GM19324 (cell line): ENCODE measurements at regions not wholly inside any gene's neighbourhood (a gene's known extent, or its start where the extent isn't known, plus 50 kb on each side); places are given as distances from the start of the nearest gene placed in this dataset.
"Not testable (repeated sequence)": the region's sequence is repeated elsewhere in the genome, so short reads cannot be mapped to it uniquely, and the experiment has no call there.

Source experiments
- ATAC-seq: cut with Tn5 transposase; IDR thresholded peaks from one replicate; pipeline ENCODE4 v1.9.1; 2021; ENCODE audit warnings: mild to moderate bottlenecking, moderate library complexity; ENCODE audit not compliant: unreplicated experiment, low FRiP score

GRCh38 chr2:37800176-37800858 is 124.8 kb upstream of the RMDN2 start:
- ATAC-seq: no peak

GRCh38 chr2:37802211-37802752 is 122.8 kb upstream of the RMDN2 start:
- ATAC-seq: no peak

DNA sequence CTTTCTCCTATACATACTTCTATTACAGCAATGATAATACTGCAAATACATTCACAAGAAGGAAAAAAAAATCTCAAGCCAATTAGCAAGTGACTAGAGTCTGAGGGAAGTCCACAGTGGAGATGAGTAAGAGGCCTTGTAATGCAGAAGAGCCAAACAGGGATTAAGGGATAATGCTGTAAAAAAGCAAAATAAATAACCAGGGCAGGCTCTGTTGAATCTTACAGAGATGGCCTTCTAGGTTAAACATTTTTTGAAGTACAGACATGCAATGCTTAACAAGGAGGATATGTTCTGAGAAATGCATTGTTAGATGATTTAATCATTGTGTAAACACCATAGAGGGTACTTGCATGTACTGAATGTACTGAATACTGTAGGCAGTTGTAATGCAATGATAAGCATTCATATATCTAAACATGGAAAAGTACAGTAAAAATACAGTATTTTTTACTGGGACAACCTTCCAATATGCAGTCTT is 122.1 kb upstream of the RMDN2 start:
- no peak for ATAC-seq

- ATAC-seq: not testable (repeated sequence)
Measured at GRCh38 chr2:37806004-37806403, 119.1 kb upstream of the RMDN2 start.

GRCh38 chr2:37809525-37809924 is 115.6 kb upstream of the RMDN2 start:
- ATAC-seq: no peak

DNA sequence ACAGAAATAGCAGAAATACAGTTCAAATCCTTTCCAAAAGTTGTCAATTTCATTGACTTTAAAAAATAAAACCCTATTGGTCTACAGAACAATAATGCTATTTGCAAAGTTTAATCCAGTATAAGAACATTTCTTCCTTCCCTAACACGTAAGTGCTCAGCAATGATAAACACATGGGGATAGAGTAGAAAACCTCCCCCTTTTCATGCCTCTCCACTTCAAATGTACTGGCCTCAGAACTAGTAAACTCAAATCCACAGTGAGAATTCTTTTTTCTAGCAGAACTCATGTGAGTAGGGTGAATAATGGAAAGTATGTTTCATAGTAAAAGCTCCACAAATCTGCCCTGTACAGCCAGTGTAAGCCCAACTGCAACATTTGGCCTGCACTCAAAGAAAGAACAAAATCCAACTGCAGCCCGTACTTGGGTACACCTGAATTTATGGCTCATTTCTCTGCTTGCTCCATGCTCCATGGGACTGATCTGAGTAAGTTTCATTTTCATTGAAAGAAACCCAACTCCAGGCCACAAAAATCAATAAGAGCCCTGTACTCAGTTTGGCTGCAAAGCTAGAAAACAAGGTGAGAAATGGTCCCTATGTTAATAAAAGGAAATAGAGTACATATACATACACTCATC is 115.0 kb upstream of the RMDN2 start:
- ATAC-seq: no peak

DNA sequence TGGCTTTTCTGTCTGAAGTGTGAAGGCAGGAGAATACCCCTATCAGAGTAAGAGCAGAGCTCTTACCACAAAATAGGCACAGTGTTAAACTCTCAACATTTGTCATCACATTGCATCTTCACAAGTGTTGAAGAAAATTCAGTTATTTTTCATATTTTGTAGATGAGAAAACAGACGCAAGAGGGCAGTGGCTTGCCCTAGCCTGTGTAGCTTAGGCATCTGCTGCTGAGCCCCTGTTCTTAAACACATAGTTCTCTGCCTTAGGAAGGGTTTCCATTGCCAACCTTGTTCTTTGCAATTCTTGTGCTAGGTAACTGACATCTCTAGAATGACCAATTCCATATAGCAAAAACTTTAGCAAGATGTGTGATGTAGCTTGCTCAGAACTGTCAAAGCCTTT is 112.7 kb upstream of the RMDN2 start:
- ATAC-seq: no peak

GRCh38 chr2:37812941-37813730 is 112.0 kb upstream of the RMDN2 start:
- no peak for ATAC-seq

DNA sequence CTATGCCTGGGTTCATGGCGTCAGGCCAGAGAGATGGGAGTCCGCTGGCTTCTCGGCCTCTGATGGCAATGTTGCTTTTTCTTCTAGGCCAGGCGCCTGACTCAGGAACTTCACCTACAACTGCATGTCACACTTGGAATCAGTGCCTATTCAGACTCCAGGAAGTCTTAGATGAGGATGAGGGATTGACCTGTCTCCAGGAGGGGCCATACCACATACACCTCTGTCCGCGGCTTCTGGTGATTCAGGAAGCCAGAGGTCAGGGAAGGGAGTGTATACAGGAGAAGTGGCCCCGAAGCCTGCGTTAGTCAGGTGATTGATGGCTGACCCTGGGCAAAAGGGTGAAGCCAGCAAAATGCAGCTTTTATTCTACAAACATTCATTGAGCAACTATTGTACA is 109.1 kb upstream of the RMDN2 start:
- no peak for ATAC-seq

DNA sequence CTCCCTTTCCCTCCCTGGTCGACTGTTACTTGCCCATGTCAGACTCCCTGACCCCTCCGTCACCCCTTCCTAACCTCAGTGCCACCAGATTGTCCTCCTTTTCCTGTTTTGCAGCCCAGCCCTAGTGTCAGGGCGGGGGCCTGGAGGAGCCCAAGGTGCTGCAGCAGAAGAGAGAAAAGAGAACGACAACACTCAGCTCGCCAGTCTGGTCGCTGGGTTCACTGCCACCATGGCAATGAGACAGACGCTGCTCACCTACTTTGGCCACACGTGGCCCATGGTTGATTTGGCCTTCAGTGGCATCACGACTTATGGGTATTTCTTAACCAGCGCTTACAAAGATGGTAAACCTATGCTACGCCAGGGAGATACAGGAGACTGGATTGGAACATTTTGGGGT is 108.4 kb upstream of the RMDN2 start:
- no peak for ATAC-seq

DNA sequence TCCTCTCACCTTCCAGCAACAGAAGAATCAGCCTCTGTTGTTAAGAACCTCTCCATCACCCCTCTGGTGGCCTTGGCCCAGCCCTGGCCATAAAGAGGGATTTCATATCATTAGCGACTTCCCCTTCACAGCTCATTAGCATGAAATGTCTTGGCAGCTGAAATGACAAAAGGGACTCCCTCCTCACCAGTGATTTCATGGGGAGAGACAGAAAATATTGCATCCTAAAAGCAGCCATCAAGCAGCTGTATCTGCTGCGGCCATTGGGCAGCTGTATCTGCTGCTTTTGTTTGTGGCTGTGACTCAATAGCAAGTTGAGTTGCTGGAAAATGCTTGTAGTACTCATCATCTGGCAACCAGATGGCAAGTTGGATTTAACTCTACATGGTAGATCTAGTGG is 105.9 kb upstream of the RMDN2 start:
- ATAC-seq: no peak

DNA sequence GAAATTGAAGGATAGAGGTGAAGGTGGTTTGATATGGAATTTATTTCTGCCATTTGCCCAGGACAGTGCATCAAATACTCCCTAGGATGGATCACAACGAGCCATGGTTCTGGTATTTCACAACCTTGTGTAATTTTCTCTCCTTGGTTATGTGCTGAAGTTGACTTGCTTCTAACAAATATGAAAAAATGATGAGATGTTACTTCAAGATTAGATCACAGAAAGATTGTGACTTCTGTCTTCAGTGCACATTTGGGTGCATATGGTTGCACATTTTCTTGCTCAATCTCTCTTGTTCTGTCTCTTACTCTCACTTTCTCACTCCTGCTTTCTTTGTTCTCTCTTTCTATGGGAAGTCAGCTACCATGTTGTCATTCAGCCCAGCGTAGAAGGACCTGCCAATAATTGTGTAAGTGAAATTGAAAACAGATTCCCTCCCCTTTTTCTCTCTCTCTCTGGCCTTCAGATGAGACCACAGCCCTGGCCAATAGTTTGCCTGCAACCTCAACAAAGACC is 104.6 kb upstream of the RMDN2 start:
- no peak for ATAC-seq

DNA sequence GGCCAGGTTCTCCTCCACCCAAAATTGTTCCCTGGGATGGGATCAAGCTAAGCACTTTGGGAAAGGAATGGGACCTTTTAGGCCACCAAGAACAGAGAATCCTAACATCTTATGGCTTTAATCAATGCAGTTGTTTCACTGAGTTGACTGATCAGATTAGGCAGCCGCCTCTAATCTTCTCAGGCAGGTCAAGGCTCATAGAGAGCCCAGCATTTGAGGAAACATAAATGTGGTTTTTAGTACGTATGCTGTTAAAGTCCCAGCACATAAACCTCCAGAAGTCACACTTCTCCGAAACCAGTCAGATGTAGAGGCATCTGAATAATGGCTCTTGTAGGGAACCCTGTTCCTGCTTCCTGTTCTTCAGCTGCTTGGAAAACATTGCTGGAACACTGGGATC is 99.5 kb upstream of the RMDN2 start:
- ATAC-seq: no peak

GRCh38 chr2:37826611-37827010 is 98.5 kb upstream of the RMDN2 start:
- ATAC-seq: no peak

DNA sequence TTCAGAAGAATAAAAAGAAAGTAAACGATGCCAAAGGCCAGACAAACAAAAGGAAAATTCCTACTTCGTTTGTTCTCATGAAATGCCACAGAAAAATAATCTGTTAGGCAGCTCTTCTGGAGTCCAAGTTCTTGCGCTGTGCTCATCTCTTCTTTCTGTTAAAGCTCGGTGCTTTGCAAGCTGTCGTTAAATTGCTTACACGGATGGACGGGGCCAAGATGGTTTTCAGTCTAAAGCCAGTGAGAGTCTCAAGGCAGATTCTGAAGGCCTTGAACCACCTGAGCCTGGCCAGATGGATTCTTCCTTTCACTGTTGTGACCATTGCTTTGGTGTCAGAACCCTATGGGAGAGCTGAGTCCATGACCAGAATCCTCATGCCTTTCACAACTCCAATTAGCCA is 97.6 kb upstream of the RMDN2 start:
- ATAC-seq: no peak

DNA sequence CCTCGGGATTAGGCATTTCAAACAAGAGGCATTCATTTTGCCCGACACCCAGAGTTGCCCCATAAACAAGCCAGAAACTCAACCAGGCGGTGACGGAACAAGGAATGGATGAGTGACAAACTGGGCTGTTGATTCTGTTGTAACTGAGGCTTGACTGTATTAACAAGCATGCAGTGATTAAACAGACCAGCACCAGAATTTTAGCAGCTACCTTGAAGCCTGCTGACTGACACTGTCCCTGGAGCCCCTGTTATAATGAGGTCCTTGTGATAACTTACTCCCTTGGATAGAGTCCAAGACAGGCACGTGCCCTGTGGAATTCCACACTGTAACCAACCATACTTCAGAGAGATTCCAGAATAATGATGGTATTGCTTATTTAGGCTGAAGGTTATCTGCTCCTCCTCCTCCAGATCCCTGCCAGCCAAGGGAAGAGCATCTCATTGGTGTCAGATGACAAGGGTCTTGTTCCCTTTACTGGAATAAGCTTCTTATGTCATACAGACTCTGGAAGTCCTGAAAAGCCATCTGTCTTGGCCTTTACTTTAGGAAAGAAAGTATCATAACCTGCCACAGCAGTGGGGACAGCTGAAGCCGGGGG is 97.1 kb upstream of the RMDN2 start:
- no peak for ATAC-seq

GRCh38 chr2:37829202-37829601 is 95.9 kb upstream of the RMDN2 start:
- no peak for ATAC-seq

DNA sequence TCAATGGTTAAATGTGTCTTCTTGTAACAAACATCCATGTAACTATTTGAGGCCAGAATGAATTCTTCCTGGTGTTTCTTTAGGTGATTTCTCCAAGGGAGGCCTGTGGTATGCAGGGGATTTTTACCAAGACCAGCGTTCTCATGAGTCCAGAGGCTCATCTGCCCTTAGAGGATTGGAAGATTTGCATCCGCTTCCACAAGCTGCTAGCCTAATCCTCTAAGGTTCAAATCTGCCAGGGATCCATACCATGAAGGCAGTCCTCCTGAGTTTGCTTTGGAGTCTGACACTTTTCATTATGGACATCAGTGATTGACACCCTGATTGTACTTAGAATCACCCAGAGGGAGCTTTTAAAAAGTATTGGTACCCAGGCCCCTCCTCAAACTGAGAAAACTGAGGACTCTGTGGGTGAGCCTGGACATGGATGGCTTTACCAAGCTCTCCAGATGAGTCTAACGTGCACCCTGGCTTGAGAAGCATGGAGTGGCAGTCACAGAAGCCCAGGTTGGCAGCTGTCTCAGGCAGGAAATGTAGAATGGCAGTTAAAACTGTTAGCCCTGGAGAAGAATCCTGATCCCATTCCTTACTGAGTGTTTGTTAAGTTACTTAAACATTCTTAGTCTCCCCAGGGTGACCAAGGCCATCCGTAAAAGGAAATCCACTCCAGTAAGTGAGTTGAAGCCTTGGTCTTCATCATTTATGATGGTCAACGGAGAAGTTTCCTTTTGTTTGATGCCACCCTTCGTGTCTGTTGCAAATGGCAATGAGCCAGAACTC is 95.3 kb upstream of the RMDN2 start:
- ATAC-seq: no peak

DNA sequence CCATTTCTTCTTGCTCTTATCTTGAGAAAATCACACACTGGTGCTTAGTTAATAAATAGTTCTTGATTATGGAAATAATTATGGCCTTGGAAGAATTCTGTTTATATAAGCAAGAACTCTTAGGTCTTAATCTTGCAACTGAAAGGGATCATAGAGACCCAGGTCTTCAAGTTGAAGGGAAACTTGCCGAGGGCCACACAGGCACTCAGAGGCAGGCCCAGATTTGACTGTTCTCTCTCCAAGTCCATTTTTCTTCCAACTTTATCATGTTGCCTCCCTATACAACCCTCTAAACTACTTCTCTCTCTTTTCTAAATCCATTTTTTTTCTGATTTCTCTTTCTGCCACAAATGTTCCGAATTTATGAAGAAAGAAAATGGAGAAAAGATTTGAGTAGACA is 94.5 kb upstream of the RMDN2 start:
- no peak for ATAC-seq
